HepG2 (cell line): ENCODE measurements at regions not wholly inside any gene's neighbourhood (a gene's known extent, or its start where the extent isn't known, plus 50 kb on each side); places are given as distances from the start of the nearest gene placed in this dataset.

Experiments used
- CREM ChIP-seq, 2 experiments: sonication (generic) in 1 of 2; formaldehyde crosslinking in 1 of 2; IDR thresholded peaks; 2 replicates each; pipeline versions ENCODE4 v1.4.0 to v1.6.1; 2016 to 2020; ENCODE audit warnings: antibody characterized with exemption in 1 of 2, mild to moderate bottlenecking in 1 of 2, missing genetic modification reagents in 1 of 2
- EP300 ChIP-seq, 3 experiments: sonication (generic) in 1 of 3; formaldehyde crosslinking in 1 of 3; IDR thresholded peaks; 2 replicates each; pipeline versions ENCODE4 v1.5.1 to v1.6.1; 2011 to 2020; ENCODE audit warnings: low read depth in 2 of 3, low read length in 2 of 3, borderline replicate concordance in 1 of 3, improper control_type of control experiment in 1 of 3, mild to moderate bottlenecking in 1 of 3, missing genetic modification reagents in 1 of 3, moderate library complexity in 1 of 3
- MYC ChIP-seq: sonication (generic); formaldehyde crosslinking; IDR thresholded peaks from 2 replicates; pipeline ENCODE4 v1.9.0; 2021; ENCODE audit warnings: missing genetic modification reagents, borderline replicate concordance
- ZMYM4 ChIP-seq: sonication (generic); formaldehyde crosslinking; IDR thresholded peaks from 2 replicates; pipeline ENCODE4 v1.8.1; 2023; ENCODE audit warnings: mild to moderate bottlenecking, missing genetic modification reagents

- TF ChIP-seq CREM (IDR thresholded peaks at IDR 0.05) (no peak), CREM (CRISPR knock-in tag; IDR thresholded peaks at IDR 0.05) (no peak), ZMYM4 (CRISPR knock-in tag) (no peak), EP300 (IDR thresholded peaks at IDR 0.05; ENCODE audit: low read depth in 2 of 2, low read length in 2 of 2) (no peak), EP300 (CRISPR knock-in tag; IDR thresholded peaks at IDR 0.05; ENCODE audit: borderline replicate concordance) (no peak), MYC (no peak)
These were observed 61.4 kb downstream of the RPLP1 start for GRCh38 chr15:69513986-69514385.
